ENCODE measurements at regions not wholly inside any gene's neighbourhood (a gene's known extent, or its start where the extent isn't known, plus 50 kb on each side); places are given as distances from the start of the nearest gene placed in this dataset.

DNA sequence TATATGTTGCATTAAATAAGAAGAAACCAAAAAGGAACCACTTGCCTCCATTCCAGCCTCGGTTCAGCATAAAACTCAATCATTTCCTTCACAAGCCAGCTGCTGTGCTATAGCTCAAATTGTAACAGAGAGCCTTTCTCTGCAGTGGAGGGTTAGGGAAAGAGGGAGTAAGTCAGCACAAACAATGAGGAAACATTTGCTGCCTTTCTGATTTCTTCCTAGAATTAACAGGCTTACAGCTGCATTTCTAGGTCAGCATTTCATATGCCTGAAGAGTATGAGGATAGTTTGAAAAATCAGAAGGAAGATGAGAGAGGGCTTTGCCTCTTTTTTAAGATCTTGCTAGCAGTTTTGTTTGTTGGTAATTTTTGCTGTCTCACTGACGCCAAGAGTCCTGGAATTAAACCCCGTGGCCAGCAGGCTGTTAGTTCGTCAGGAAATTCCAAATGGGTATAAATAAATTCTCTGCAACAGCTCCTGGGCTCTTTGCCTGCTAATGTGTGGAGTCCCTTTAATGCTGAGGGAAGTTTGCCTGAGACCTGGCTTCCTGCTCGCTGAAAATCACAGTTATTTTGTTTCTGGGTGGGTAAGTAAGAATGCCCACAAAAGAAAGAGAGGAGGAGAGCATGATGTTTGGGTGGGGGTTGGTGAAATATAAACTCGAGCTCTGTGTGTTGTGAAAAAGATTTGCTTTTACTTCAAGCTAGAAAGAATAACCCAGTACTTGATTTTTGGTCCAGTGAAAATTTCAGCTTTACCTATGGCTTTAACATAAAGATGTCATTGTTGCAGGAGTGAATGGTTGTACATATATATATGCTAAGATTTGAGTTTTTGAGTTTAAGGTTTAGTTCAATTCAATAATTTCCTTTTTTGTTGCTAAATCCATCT is 148.1 kb upstream of the DMRT1 start:
- no peak for DNase-seq (ENCODE audit: low read depth in 2 of 2)

DNA sequence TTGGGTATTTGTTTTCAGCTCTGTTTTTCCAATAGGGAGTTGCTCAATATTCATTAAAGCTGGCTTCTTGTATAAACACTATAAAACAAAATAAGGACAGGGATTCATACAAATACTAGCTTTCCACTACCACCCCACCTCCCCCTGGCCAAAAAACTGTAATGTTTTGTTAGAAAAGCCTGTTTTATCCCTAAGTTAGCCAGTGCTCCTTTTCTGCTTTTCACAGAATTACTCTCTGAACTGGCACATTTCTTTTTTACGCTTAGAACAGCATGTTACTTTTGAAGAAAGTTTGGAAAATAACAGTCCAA is 147.4 kb upstream of the DMRT1 start:
- no peak for DNase-seq (ENCODE audit: low read depth in 2 of 2)

DNA sequence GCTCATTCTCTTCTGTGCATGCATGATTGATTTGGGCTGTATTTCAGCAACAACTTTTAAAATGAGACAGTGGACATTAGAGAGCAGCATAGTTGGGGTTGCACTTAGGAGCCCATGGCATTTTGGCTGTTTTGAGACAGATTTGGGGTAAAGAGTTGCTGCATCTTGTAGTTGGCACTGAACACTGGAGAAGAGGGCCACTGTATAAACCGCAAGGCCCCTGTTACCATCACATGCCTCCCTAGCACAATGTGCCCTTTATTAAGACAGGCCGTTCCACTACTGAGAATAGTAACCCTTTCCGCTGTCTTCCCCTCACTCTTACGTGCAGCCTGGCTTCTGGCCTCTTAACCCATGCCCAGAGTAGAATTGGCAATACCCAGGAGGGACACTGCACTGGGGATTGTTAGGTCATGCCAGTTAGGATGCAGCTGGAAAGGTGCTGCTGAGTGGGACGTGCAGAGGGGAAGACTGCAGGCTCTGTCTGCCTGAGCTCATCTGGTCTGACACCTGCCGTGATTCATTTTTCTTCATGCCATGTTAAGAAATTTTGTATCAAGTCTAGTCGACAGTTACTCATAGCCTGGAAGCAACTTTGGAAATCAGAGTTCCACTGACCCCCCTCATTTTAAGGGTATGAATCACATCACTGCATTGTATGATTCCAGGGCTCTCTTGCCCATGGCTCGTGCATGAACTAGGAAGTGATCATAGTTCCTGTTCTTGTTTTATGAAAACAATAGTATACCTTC is 146.9 kb upstream of the DMRT1 start:
- no peak for DNase-seq (ENCODE audit: low read depth in 2 of 2)

DNA sequence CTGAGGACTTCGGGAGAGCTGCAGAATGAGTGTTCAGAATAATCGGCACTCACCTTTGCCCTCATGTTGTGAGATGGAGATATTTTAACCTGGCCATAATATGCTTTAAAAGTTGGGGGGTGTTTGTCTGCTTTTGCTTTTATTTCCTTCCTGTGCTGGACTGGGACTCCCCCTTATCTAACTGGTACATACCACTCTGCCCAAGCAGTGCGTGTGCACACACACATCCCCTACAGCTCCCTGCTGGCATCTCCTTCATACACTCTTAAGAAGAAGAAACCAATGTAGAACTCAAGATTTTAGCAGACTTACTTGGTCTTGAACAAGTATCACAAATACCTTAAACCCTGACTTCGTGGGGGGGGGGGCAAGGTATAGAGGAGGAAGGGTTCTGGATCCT is 146.2 kb upstream of the DMRT1 start:
- DNase-seq (ENCODE audit: low read depth in 2 of 2) = no peak

DNA sequence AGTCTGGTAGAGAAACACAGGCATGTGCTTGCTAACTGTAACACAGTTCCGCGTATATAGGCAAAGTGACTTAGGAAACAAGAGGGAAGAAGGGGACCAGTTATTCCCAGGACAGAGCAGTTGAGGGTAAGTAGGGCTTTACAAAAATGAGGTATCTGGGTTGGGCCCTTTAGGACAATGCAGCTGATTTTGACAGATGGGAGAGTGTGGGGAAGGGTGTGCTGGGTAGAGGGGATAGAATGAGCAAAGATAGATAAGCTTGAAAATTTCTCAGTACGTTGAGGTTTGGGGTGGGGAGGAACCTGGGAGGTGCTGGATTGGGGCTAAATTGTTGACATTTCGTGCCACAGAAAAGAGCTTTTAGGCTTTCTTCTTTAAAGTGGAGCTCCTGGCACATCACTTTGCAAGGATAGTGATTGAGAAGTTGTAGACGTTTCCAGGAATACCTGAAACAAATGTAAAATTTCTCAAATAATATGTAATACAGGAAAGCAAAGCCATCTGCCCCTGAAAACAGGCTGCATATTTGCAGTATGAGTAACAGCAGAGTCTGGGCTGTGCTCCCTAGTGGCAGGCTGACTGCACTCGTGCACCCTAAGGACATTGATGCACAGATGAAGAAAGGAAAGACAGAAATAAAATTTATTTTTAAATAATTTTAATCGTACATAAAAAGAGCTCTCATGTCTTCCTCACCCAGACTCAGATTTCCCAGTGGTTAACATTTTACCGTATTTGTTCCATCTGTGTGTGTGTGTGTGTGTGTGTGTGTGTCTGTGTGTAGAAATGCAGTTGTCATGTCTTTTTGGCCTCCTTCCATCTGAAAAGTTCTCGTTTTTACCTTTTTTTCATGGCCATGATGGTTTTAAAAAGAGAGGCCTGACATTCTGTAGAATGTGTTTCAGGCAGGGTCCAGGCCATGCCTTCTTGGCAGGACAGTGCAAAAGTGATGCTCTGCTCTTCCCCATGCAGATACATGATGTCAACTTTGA is 144.9 kb upstream of the DMRT1 start:
- DNase-seq (ENCODE audit: low read depth in 2 of 2) = no peak

DNA sequence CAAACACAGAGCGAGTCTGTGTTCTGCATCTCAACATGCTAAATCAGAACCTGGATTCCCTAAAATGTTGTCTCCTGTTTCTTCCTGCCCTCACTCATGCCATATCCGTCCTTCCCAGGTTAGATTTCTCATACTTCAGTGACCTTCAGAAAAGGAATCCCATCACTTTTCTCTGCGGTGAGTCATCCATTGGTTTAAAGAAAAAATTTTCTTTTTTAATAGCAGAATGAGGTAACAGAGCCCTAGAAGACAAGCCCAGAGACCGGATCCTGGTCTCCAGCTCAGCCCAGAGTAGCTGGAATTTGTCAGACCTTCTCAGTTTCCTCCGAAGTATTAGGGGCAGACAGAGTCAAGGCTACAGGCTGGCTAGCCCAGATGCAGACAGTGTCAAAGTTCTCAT is 143.2 kb upstream of the DMRT1 start:
- DNase-seq (ENCODE audit: low read depth in 2 of 2) = no peak

DNA sequence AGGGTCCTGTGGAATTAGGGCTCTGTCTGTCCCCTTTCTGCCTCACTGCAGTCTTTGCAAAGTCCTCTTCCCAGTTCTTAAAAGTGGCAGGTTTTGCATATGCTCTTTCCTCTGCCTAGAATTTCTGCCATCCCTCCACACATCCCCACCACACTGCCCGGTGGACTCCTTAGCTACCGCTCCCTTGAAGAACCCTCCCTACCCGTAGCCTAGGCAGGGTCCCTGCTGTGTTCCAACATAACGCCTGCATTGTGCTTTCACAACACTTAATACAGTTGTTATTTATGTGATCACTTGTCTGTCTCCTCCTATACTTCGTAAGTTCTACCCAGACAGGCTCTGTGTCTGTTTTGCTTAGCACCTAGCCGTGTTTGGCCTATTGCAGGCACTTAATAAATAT is 142.5 kb upstream of the DMRT1 start:
- no peak for DNase-seq (ENCODE audit: low read depth in 2 of 2)

DNA sequence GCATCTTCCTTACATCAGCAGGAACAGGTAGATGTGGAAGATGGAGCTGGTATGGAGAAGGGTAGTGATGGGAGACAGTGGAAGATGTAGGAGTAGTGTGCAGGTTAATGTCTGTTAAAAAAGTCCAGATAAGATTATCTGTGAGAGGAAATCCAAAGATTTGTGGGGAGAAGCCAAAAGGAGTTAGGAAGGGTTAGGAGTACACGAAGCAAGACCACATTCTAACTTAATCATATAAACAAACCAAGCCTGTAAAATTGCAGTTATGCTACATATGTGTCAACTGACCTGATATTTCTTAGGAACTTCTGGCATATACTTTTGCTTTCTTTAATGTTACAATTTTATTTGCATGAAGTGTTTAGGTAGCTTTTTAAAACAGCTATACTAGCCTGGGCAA is 142.1 kb upstream of the DMRT1 start:
- no peak for DNase-seq (ENCODE audit: low read depth in 2 of 2)

DNA sequence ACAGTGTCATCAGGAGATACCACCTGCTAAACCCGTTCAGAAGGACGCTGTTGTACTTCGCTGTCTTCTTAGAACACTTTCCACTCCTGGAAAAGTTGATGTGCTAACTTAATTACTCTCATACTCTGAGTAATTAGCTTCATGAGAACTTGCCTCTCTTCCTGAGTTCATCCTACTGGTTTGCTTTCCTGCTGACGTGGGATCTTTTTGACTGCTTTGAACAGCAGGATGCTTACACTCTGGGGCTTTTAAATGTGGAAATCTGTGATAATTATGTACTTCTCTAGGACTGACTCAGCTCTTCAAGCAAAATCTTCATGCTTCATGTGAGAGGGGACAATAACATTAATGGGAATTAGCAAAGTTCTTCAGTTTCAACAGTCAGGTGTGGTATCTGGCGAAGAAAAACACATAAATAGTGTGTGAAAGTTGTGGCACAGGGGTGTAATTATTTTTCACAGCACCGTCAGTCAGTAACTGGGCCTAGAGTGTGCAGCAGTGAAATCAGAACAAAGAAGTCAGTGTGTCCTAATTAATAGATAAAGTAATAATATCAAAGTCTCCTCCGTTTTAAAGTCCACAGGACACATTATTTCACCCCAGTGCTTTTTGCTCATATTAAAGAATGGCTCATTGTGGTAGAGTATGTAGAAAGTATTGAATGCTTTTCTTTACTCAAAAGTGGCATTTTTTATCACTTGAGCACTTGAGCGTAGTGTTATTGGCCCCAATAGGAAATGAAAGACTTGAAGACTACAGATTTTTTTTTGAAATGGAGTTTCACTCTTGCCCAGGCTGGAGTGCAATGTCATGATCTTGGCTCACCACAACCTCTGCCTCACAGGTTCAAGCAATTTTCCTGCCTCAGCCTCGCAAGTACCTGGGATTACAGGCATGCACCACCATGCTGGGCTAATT is 140.9 kb upstream of the DMRT1 start:
- DNase-seq (ENCODE audit: low read depth in 2 of 2) = no peak

DNA sequence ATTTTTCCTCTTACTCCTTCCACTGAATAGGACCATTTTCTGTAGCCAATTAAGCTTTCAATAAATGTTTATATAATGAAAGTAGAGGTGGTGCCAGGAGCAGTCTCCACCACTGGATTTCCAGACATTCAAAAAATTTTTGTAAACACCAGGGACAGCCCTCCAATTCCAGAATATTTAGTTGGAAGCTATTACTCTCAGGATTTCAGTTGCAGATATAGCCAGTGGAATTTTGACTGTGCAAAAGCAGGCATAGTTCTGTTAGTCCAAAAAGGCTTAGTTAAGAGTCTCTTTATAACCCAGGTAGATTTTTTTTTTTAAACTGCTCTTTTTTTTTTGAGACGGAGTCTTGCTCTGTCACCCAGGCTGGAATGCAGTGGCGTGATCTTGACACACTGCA is 138.1 kb upstream of the DMRT1 start:
- no peak for DNase-seq (ENCODE audit: low read depth in 2 of 2)

DNA sequence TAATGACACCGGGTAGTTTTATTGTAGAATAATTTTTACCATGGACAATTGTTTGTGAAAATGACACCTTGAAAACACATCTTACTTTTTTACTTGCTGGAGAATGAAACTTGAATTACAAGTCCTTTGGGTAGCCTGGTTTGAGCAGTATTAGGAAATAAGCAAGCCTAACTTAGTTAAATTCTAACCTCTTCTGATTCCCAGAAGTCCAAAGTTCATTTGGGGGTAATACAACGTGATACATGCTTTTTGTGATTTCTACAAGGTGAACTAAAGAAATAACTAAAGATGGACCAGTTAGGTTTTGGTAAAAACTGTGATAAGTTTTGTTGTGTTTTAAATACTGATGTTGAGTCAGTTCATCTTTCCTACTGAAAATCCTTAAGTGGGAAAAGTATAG is 135.4 kb upstream of the DMRT1 start:
- DNase-seq (ENCODE audit: low read depth in 2 of 2) = no peak

DNA sequence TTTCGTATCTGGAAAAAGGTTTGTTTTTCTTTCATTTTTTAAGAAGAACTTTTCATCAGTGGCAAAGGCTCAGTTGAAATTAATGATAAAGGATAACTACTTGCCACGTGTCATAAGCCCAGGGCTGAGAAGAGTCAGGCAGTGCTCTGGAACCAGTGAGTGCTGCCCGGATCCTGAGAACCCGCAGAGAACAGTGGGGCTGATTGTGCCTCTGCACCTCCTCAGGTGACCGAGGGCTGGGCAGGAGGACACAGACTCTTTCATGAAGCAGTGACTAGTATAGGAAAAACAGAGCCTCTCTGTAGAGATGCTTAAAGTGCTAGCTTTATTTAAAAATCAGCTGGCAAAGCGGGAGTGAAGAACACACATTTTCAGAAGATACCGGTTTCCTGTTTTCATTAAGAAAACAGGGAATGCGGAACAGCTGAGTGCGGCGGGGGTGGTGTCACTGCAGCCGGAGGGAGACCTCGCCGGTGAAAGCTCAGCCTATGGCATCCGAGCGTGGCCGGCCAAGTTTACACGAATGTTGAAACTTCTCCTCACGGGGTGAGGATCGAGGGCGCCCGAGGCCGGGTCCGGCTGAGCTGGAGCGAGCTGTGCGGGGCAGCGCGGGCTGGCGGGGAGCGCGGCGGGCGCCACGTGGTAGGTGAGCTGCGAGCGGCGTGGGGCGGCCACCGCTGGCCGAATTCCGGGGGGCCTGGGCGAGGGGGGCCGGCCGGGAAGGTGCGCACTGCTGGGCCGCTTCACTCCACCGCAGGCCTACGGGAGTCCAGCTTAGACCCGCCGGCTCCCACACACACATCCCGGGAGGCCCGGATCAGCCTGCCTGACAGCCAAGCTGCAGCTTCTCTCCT is 134.7 kb upstream of the DMRT1 start:
- DNase-seq (ENCODE audit: low read depth in 2 of 2) = peak in 1 of 2 donors; percentile 5

DNA sequence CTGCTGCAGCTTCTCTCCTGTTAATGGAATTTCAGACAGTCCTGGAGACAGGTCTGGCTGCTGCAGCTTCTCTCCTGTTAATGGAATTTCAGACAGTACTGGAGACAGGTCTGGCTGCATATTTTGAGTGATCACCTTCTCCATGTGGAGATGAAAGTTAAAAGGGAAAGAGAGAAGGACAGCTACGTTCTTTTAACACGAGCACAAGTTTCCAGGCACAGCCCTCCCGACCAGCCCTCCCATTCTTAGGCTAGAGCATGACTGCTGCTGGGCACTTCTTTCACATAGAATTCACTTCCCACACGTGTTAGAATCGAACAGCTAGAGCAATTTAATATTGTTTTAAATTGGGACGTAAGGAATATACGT is 133.3 kb upstream of the DMRT1 start:
- no peak for DNase-seq (ENCODE audit: low read depth in 2 of 2)

DNA sequence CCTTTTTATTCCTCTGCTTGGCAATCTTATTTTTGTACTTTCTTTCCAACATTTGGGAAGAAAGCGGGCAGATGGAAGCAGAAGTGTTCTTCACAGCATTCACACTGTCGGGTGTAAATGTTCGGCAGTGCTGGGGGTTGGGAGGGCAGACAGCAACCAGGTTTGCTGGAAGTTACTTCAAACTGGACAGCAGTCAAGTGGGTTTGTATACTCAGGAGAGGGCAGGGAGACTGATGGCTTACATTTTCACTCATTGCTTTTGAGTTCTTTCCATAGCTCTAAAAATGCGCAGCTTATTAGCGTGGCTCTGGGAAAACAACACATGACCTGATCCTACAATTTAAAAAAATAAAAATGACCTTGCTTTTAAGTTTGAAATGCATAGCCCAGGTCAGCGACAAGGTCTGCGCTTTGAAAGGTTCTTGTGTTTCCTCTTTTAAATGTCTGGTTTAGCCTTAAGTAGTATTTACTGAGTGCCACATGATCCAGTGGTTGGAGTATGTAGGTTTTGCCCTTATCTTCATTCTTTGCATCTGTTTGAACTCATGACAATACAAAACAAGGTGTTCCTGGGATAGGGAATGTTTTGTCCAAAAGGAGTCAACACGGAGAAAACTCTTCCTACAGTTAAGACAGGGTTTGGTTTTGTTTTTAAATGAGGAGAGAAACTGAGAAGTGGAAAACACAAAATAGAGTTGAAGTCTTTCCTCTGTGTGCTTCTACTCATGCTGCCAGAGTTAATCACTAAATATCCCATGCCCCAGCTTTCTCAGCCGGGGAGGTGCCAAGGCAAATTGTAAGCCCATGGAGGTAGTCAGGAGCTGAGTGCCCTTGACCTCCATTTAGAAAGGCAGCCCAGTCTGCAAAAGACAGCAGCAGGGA is 132.7 kb upstream of the DMRT1 start:
- DNase-seq (ENCODE audit: low read depth in 2 of 2) = no peak

DNA sequence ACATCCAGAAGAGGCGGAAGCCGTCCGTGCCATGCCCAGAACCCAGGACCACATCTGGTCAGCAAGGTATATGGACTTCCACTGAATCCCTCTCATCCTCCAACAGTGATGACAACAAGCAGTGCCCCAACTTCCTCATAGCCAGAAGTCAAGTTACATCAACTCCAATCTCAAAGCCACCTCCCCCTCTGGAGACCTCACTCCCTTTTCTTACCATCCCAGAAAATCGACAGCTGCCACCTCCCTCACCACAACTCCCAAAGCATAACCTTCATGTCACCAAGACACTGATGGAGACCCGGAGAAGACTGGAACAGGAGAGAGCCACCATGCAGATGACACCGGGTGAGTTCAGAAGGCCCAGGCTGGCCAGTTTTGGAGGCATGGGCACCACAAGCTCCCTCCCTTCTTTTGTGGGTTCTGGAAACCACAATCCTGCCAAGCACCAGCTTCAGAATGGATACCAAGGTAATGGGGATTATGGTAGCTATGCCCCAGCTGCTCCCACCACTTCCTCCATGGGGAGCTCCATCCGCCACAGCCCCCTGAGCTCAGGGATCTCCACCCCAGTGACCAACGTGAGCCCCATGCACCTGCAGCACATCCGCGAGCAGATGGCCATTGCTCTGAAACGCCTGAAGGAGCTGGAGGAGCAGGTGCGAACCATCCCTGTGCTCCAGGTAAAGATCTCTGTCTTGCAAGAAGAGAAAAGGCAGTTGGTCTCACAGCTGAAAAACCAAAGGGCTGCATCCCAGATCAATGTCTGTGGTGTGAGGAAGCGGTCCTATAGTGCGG is 130.3 kb upstream of the DMRT1 start:
- no peak for DNase-seq (ENCODE audit: low read depth in 2 of 2)

DNA sequence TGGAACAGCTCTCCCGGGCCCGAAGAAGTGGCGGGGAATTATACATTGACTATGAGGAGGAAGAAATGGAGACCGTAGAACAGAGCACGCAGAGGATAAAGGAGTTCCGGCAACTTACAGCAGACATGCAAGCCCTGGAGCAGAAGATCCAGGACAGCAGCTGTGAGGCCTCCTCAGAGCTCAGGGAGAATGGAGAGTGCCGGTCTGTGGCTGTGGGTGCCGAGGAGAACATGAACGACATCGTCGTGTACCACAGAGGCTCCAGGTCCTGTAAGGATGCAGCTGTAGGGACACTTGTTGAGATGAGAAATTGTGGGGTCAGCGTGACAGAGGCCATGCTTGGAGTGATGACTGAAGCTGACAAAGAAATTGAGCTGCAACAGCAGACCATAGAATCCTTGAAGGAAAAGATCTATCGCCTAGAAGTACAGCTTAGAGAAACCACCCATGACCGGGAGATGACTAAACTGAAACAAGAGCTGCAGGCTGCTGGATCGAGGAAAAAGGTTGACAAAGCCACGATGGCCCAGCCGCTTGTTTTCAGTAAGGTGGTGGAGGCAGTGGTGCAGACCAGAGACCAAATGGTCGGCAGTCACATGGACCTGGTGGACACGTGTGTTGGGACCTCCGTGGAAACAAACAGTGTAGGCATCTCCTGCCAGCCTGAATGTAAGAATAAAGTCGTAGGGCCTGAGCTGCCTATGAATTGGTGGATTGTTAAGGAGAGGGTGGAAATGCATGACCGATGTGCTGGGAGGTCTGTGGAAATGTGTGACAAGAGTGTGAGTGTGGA is 129.5 kb upstream of the DMRT1 start:
- no peak for DNase-seq (ENCODE audit: low read depth in 2 of 2)

DNA sequence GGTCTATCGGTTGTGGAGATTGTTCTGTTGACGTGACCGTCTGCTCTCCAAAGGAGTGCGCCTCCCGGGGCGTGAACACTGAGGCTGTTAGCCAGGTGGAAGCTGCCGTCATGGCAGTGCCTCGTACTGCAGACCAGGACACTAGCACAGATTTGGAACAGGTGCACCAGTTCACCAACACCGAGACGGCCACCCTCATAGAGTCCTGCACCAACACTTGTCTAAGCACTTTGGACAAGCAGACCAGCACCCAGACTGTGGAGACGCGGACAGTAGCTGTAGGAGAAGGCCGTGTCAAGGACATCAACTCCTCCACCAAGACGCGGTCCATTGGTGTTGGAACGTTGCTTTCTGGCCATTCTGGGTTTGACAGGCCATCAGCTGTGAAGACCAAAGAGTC is 128.9 kb upstream of the DMRT1 start:
- no peak for DNase-seq (ENCODE audit: low read depth in 2 of 2)

DNA sequence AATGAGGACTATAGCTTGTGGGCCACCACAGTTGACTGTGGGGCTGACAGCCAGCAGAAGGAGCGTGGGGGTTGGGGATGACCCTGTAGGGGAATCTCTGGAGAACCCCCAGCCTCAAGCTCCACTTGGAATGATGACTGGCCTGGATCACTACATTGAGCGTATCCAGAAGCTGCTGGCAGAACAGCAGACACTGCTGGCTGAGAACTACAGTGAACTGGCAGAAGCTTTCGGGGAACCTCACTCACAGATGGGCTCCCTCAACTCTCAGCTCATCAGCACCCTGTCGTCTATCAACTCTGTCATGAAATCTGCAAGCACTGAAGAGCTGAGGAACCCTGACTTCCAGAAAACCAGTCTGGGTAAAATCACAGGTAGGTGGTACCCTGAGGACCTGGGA is 128.4 kb upstream of the DMRT1 start:
- no peak for DNase-seq (ENCODE audit: low read depth in 2 of 2)
